DMS 273 (cell line): ENCODE measurements at regions not wholly inside any gene's neighbourhood (a gene's known extent, or its start where the extent isn't known, plus 50 kb on each side); places are given as distances from the start of the nearest gene placed in this dataset.
A peak's percentile ranks its signal among the peaks of the same experiment; 100 is the strongest.

ENCODE experiments used
- DNase-seq: peaks from one replicate; lab custom pipeline; 2025; ENCODE audit not compliant: unreplicated experiment; lab: John Stamatoyannopoulos, UW

GRCh38 chr6:1066449-1067090 is 245.3 kb upstream of the FOXQ1 start:
- no peak for DNase-seq

- DNase-seq: no peak
Observed at GRCh38 chr6:1065986-1066385, 245.9 kb upstream of the FOXQ1 start.

DNA sequence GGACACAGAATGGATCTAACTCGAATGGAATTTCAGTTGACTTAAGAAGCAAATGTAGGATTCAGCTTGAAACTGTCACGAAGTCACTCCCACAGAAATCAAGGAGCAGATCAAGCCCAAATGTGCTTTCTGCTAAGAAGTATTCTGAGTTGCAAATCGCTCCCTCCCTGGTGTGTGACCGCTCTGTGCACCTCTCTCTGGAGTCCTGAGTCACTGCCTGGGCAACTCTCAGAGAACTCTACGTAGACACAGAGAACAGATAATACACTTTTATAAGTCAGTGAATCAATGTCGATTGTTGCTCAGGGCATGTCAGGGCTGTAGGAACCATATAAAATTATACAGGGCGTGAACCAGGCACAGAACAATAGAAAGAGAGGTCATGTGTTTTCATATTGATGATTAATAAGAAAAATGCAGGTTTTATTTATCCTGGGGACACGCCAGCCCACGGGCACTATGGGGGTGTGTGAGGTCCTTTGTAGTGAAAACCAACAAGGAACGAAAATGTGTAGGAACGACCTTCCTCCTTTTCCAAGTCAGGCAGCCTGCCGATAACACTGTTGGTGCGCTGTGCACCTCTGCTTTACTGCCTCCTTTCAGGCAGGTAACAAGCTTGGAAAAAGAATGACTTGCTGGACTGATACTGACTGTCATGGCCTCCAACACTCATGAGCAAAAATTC is 248.1 kb upstream of the FOXQ1 start:
- DNase-seq: no peak

DNA sequence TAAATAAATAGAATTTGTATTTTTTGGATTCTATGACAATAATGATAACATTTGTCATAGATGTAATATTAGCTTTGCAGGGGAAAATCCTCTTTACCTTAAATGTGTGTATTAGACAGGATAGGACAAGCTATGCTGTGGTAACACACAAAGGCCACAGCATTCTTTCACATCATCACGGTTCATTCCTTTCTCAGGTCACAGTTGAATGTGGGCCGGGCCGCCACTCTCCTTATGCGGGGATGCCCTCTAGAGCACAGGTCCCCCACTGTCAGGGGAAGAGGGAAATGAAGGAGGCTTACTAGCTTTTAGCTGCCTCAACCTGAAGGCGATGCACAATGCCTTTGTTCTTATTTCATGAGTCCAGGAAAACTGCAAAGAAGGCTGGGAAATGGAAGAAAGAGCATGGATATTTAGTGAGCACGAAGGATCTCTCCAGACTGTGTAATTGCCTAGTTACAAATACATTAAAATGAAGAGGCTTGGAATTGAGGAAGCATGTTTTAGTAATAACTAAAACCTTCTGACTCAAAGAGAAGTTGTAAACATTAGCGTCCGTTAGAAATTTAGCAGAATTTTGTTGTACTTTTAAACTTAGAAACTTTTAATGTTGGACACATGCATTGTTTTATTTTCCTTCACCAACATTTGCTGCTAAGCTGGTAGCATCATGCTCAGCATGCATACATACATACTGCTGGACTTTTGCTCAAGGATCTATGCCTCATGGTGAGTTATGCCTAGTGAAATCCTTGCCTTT is 248.9 kb upstream of the FOXQ1 start:
- DNase-seq: peak; percentile 22

DNA sequence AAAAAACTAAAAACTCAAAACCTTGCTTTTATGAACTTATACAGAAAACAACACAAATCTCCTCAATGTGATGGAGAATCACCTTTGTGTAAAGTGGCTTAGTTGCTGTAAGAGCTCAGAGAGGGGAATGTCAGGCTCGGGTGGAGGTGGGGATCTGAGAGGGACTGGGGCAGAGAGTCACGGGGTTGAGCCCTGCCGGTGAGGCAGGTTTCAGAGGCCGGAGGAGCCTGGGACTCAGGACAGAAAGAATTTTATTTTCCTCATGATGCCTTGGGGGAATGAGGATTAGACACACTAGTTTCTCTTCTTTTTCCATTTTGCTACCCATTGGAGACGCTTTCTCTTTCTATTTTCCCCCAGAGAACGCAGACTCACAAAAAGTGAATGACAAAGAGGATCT is 252.3 kb upstream of the FOXQ1 start:
- no peak for DNase-seq

DNA sequence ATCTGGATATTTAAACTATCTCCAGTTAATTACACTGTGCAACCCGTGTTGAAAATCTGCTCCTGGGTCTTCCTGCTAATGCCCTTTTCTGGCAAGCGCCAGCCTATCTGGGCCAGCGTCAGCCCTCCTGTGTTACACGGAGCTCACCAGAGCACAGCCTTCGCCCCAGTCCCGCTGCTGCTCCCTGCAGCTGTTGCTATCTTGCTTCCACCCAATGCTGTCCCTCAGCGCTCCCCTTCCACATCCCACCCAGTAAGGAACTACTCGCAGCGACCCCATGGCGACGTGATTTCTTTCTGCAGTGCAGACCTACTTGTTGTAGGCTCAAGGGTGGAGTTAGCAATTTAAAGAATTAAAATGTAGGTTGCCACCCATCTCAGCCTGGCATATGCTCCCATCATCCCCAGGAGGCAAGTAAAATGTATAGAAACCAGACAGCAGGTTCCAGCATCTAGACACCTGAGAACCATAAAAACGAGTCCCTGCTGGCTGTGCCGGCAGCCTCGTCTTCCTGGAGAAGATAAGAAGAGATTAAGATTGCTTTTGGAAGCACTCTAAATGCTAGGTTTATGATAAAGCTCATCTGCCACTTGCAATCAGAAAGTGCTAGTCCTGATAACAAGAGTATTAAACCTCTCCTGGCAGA is 254.3 kb upstream of the FOXQ1 start:
- peak; percentile 46 for DNase-seq

DNA sequence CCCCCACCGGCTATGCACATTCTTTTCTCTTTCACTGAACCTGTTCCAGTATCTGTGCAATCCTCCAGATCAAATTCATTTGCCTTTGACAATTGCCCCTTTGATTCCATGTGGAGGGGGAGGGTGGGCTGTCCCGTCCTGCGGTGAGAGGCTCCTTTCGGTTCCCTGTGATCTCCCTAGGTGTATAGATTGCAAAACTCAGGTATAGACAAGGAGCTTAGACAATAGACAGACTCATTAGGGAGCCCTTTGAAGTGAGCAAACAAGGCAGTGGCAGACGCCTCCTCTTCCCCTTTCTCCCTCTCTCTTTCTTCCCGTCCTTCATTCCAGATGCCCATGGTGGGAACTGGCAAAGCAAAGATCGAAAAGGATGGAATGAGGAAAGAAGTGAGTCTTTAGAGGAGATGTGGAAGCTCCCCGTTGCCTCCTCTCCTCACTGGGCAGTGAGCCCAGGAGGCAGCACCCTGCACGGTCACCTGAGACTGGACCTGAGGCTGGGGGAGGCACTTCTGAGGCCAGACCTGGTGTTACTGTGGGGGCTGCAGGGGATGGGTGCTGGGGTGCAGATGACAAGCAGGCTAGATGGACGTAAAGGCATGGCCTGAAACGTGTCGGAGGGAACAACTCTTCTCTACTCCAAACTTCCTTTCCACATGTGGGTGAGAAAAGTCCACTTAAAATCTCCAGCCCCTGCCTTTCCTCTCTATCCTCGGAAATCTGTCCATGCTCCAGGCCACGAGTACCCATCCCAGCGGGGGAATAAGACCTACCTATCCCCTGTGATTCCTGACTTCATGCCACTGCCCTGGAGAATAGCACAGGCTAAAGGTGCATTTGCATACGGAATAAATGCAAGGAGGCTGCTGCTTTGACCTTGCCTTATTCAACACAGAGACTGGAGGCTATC is 256.6 kb upstream of the FOXQ1 start:
- no peak for DNase-seq

GRCh38 chr6:1054653-1055014 is 257.3 kb upstream of the FOXQ1 start:
- no peak for DNase-seq

- DNase-seq: no peak
Observed at GRCh38 chr6:1053586-1053985, 258.3 kb upstream of the FOXQ1 start.

GRCh38 chr6:1052262-1052661 is 259.6 kb upstream of the FOXQ1 start:
- DNase-seq: no peak

- no peak for DNase-seq
Observed at GRCh38 chr6:1049900-1050299, 262.0 kb upstream of the FOXQ1 start.

GRCh38 chr6:1049170-1049569 is 262.7 kb upstream of the FOXQ1 start:
- DNase-seq: no peak

- DNase-seq: no peak
Observed at GRCh38 chr6:1047981-1048541, 263.8 kb upstream of the FOXQ1 start.

DNA sequence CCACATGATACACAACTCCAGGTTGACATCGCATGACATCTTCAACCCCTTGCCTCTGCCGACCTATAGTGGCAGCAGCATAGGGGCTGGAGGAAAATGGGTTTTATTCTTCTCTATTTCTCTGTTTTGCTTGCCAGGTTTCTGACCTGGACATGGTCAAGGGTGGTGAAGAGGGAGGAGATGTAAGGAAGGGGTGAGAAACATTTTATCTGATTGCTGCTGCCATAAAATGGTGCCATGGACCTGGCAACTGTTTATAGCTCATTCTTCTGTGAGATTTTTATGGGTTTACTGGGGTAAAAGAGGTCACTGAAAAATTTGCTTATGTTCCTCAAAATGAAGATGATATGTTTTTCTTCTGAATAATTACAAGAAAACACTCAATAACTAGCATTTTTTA is 266.7 kb upstream of the FOXQ1 start:
- DNase-seq: no peak

DNA sequence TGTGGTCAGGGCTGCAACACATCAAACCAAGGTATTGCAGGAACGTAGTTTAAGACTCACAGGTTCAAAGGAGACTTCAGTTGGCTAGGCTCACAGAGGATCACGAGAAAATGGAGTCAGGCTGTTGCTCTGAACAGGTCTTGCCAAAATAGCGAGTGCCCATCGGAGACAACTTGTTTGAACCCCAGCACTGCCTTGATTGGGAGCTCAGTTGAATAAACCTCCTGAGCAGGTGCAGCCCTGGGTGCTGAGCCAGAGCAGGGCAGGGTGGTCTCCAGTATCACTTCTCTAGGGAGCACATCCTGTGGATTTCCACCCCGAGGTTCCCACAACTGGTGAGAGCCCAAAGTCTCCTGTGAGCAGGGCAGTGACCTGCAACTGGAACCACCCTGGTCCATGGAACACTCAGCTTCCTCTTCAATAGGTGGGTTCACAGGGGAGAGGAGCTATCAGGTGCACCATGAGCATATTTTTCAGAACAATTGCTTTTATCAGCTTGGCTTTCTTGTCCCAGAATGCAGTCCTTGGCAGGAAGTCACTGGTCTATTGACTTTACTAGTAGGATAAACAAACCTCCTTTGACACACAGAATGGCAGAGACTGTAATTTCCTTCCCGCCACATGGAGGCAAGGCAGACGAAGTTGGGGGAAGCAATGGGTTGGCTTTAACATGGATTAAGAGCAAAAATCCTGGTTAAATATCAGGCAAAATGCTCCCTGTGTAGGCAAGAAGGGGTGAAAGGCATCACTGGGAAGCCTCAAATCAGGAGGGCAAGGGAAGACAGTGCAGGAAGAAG is 267.7 kb upstream of the FOXQ1 start:
- DNase-seq: no peak

DNA sequence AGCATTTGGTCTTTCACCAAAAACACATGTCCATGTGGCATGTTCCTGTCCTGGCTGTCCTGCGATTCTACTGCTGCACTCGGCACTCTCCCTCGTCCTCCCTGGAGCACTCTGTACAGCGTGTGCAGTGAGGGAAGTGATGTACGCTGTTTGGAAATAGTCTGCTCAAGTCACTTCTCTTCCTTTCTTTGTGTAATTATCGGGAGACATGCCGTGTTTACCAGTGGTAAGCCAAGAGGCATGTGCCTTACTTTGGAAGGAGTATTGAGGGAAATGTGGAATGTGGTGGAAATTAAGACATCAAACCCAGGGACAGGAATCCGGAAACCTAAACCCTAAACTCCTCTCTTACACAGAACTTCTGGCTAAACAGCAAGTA is 268.5 kb upstream of the FOXQ1 start:
- no peak for DNase-seq

DNA sequence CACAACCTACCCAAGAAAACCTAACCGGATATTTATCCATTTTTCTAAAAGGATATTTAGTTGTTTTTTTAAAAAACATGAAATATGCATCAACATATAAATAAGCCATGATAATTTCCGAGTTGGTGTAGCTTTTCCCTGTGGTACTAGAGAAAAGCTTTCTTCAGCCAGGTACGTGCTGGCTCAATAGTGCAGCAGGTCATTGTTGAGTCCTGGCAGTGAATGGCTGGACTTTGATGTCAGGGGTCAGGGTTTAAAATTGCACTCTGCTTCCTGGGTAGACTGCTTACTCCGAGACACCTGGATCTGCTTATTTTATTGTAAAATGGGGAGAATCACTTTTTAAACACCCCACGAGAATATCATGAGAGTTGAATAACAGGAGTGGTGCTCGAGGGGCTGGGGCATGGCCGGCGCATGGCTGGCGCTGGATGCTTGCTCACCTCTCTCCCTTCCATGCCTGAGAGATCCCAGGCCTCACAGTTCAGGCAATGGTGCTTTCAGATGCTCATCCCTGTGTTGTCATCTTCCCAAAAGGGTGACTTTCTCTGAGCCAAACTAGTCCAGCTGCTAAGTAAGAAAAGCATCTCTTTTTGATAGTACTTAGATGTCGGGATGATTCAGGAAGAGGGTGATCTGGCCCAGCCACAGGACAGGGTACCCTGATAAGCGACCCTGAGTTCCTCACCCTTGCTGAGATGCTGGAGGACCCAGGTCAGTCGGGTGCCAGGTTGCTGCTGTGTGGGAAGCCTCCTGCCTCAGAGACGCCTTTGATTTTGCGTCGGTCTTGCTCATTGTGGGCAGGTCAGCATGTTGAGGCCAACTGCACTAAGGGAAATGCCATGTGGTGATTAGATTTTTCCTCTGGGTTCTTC is 269.1 kb upstream of the FOXQ1 start:
- DNase-seq: no peak

- DNase-seq: no peak
Observed at GRCh38 chr6:1040393-1040792, 271.5 kb upstream of the FOXQ1 start.

DNA sequence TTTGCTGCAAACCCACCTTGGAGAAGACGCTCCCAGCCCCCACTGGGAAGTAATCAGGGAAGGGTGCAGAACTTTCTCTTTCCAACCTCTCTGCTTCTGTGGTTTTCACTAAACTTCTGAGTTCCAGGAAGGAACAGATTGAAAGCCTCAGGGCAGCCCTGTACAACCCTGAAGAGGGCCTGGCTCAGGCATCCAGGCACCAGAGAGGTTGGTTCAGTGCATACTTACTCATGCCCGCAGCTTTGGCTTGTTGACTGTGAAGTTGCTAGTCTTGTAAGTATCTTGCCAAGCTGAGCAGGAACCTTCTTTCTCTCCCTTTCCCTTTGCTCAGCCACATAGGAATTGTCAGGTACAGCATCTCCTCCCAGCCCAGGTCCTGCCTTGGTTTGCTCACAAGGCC is 272.2 kb upstream of the FOXQ1 start:
- no peak for DNase-seq
